ENCODE measurements at regions not wholly inside any gene's neighbourhood (a gene's known extent, or its start where the extent isn't known, plus 50 kb on each side); places are given as distances from the start of the nearest gene placed in this dataset.

DNA sequence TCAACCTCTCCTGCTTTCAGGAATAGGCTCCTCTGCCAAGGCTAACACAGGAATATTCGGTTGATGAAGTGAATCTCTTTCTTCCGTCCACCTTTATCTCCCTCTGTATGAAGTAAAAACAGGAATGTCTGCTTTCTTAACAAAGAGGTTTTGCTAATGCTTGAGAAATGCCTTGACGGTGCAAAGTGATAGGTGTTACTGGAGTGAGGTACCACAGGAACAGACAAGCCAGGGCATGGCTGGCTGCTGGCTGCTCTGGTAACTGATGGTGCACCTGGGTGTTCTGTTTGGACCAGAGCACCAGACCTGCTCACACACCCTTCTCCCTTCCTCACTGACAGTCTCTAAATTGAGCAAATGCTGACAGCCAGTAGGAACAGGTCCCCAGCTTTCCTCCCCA is 174.0 kb upstream of the FBXL4 start:
- TF ChIP-seq EZH2 (IDR thresholded peaks at IDR 0.05; ENCODE audit: borderline replicate concordance, low read length), result no peak
- TF ChIP-seq, protein P1, sequence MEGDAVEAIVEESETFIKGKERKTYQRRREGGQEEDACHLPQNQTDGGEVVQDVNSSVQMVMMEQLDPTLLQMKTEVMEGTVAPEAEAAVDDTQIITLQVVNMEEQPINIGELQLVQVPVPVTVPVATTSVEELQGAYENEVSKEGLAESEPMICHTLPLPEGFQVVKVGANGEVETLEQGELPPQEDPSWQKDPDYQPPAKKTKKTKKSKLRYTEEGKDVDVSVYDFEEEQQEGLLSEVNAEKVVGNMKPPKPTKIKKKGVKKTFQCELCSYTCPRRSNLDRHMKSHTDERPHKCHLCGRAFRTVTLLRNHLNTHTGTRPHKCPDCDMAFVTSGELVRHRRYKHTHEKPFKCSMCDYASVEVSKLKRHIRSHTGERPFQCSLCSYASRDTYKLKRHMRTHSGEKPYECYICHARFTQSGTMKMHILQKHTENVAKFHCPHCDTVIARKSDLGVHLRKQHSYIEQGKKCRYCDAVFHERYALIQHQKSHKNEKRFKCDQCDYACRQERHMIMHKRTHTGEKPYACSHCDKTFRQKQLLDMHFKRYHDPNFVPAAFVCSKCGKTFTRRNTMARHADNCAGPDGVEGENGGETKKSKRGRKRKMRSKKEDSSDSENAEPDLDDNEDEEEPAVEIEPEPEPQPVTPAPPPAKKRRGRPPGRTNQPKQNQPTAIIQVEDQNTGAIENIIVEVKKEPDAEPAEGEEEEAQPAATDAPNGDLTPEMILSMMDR (IDR thresholded peaks at IDR 0.05; ENCODE audit: low read length), result no peak

Measured in OCI-LY1 (cell line).